Activated T-helper 17 cell treated with anti-CD3 and anti-CD28 coated beads, Interleukin-2, amount 50 U/mL, for 72 hours (primary cell): ENCODE measurements at regions not wholly inside any gene's neighbourhood (a gene's known extent, or its start where the extent isn't known, plus 50 kb on each side); places are given as distances from the start of the nearest gene placed in this dataset.
"Not testable (repeated sequence)": the region's sequence is repeated elsewhere in the genome, so short reads cannot be mapped to it uniquely, and the experiment has no call there.

Experiments
- ATAC-seq: fragments of 150-1000 bp; cut with Tn5 transposase; replicated peaks from 2 replicates; pipeline ENCODE4 v1.10.0; 2021; ENCODE audit warnings: mild to moderate bottlenecking, moderate library complexity
- H3K27ac Mint-ChIP-seq: one replicate; pipeline ENCODE4 v1.8.0; 2022; ENCODE audit warnings: mixed read lengths
- H3K27me3 Mint-ChIP-seq: one replicate; pipeline ENCODE4 v1.8.0; 2022; ENCODE audit warnings: mixed read lengths
- H3K36me3 Mint-ChIP-seq: one replicate; pipeline ENCODE4 v1.8.0; 2022; ENCODE audit warnings: low read depth, mild to moderate bottlenecking, mixed read lengths
- H3K4me1 Mint-ChIP-seq: one replicate; pipeline ENCODE4 v1.8.0; 2022; ENCODE audit warnings: mixed read lengths
- H3K4me3 Mint-ChIP-seq: one replicate; pipeline ENCODE4 v1.8.0; 2022; ENCODE audit warnings: mild to moderate bottlenecking, mixed read lengths
- H3K9me3 Mint-ChIP-seq: one replicate; pipeline ENCODE4 v1.8.0; 2022; ENCODE audit warnings: mixed read lengths

- H3K4me3 Mint-ChIP-seq, H3K36me3 Mint-ChIP-seq, H3K9me3 Mint-ChIP-seq, ATAC-seq, H3K27ac Mint-ChIP-seq, H3K4me1 Mint-ChIP-seq, H3K27me3 Mint-ChIP-seq: not testable (repeated sequence)
Observed at GRCh38 chr2:8348911-8349310, 332.9 kb upstream of the ID2 start.

GRCh38 chr2:8352296-8352695 is 329.6 kb upstream of the ID2 start:
- Mint-ChIP-seq H3K4me3 (no peak overlapping the region), H3K4me1 (peaks cover 4% of the 10 kb centered on the region), H3K36me3 (no peaks in the 10 kb centered on the region), H3K9me3 (no peaks in the 10 kb centered on the region), H3K27me3 (no peaks in the 10 kb centered on the region), H3K27ac (no peak overlapping the region)
- no peak for ATAC-seq

- H3K36me3 Mint-ChIP-seq: no peaks in the 10 kb centered on the region
- ATAC-seq: no peak
- H3K4me1 Mint-ChIP-seq: peaks cover 8% of the 10 kb centered on the region
- no peak overlapping the region for H3K4me3 Mint-ChIP-seq
- no peaks in the 10 kb centered on the region for H3K9me3 Mint-ChIP-seq
- H3K27me3 Mint-ChIP-seq: no peaks in the 10 kb centered on the region
- H3K27ac Mint-ChIP-seq: no peak overlapping the region
Observed at GRCh38 chr2:8352989-8353388, 328.9 kb upstream of the ID2 start.

GRCh38 chr2:8355102-8355859 is 326.6 kb upstream of the ID2 start:
- Mint-ChIP-seq H3K4me1 (peaks cover 12% of the 10 kb centered on the region), H3K36me3 (no peaks in the 10 kb centered on the region), H3K9me3 (no peaks in the 10 kb centered on the region), H3K27ac (no peak overlapping the region), H3K4me3 (no peak overlapping the region), H3K27me3 (no peaks in the 10 kb centered on the region)
- ATAC-seq: no peak

- no peak overlapping the region for H3K4me3 Mint-ChIP-seq
- no peaks in the 10 kb centered on the region for H3K9me3 Mint-ChIP-seq
Observed at GRCh38 chr2:8357738-8358518, 323.9 kb upstream of the ID2 start.

GRCh38 chr2:8361930-8362329 is 319.9 kb upstream of the ID2 start:
- Mint-ChIP-seq H3K27me3 (no peaks in the 10 kb centered on the region), H3K36me3 (no peaks in the 10 kb centered on the region), H3K9me3 (no peaks in the 10 kb centered on the region), H3K27ac (no peak overlapping the region), H3K4me1 (peaks cover 16% of the 10 kb centered on the region), H3K4me3 (no peak overlapping the region)
- ATAC-seq: no peak

More at GRCh38 chr2:8357738-8358518, 323.9 kb upstream of the ID2 start:
- peaks cover 12% of the 10 kb centered on the region for H3K4me1 Mint-ChIP-seq
- H3K36me3 Mint-ChIP-seq: no peaks in the 10 kb centered on the region
- H3K27ac Mint-ChIP-seq: peak overlapping the region; percentile 62
- H3K27me3 Mint-ChIP-seq: no peaks in the 10 kb centered on the region
- ATAC-seq: peak; percentile 7

GRCh38 chr2:8363161-8363560 is 318.7 kb upstream of the ID2 start:
- H3K27me3 Mint-ChIP-seq: no peaks in the 10 kb centered on the region

GRCh38 chr2:8364668-8365067 is 317.2 kb upstream of the ID2 start:
- ATAC-seq: no peak
- Mint-ChIP-seq H3K27ac (no peak overlapping the region), H3K4me1 (peaks cover 12% of the 10 kb centered on the region), H3K9me3 (no peaks in the 10 kb centered on the region), H3K4me3 (no peak overlapping the region), H3K27me3 (no peaks in the 10 kb centered on the region), H3K36me3 (no peaks in the 10 kb centered on the region)

More at GRCh38 chr2:8363161-8363560, 318.7 kb upstream of the ID2 start:
- Mint-ChIP-seq H3K4me1 (peaks cover 11% of the 10 kb centered on the region), H3K9me3 (no peaks in the 10 kb centered on the region), H3K36me3 (no peaks in the 10 kb centered on the region), H3K4me3 (no peak overlapping the region), H3K27ac (peak overlapping the region; percentile 34)
- ATAC-seq: no peak

- H3K4me3 Mint-ChIP-seq: no peak overlapping the region
- H3K36me3 Mint-ChIP-seq: no peaks in the 10 kb centered on the region
- no peak overlapping the region for H3K27ac Mint-ChIP-seq
- ATAC-seq: no peak
- peaks cover 12% of the 10 kb centered on the region for H3K4me1 Mint-ChIP-seq
- H3K9me3 Mint-ChIP-seq: no peaks in the 10 kb centered on the region
- no peaks in the 10 kb centered on the region for H3K27me3 Mint-ChIP-seq
Observed at GRCh38 chr2:8365331-8365910, 316.4 kb upstream of the ID2 start.

- Mint-ChIP-seq H3K4me3 (no peak overlapping the region), H3K9me3 (no peaks in the 10 kb centered on the region), H3K27ac (no peak overlapping the region), H3K4me1 (peaks cover 9% of the 10 kb centered on the region), H3K27me3 (no peaks in the 10 kb centered on the region), H3K36me3 (no peaks in the 10 kb centered on the region)
- ATAC-seq: no peak
Observed at GRCh38 chr2:8367833-8368232, 314.0 kb upstream of the ID2 start.

GRCh38 chr2:8368463-8368862 is 313.4 kb upstream of the ID2 start:
- ATAC-seq: peak; percentile 29
- Mint-ChIP-seq H3K9me3 (no peaks in the 10 kb centered on the region), H3K27ac (no peak overlapping the region), H3K4me1 (peaks cover 9% of the 10 kb centered on the region), H3K4me3 (no peak overlapping the region), H3K36me3 (no peaks in the 10 kb centered on the region), H3K27me3 (no peaks in the 10 kb centered on the region)

GRCh38 chr2:8369522-8369921 is 312.3 kb upstream of the ID2 start:
- ATAC-seq: no peak
- no peak overlapping the region for H3K4me3 Mint-ChIP-seq

GRCh38 chr2:8370258-8370802 is 311.5 kb upstream of the ID2 start:
- no peaks in the 10 kb centered on the region for H3K36me3 Mint-ChIP-seq
- ATAC-seq: no peak
- no peak overlapping the region for H3K27ac Mint-ChIP-seq
- H3K27me3 Mint-ChIP-seq: no peaks in the 10 kb centered on the region
- H3K4me3 Mint-ChIP-seq: no peak overlapping the region
- H3K4me1 Mint-ChIP-seq: peaks cover 4% of the 10 kb centered on the region
- H3K9me3 Mint-ChIP-seq: no peaks in the 10 kb centered on the region

More at GRCh38 chr2:8369522-8369921, 312.3 kb upstream of the ID2 start:
- Mint-ChIP-seq H3K27ac (no peak overlapping the region), H3K36me3 (no peaks in the 10 kb centered on the region), H3K4me1 (peaks cover 4% of the 10 kb centered on the region), H3K27me3 (no peaks in the 10 kb centered on the region), H3K9me3 (no peaks in the 10 kb centered on the region)

- H3K4me3 Mint-ChIP-seq: no peak overlapping the region
- H3K27me3 Mint-ChIP-seq: no peaks in the 10 kb centered on the region
- H3K9me3 Mint-ChIP-seq: no peaks in the 10 kb centered on the region
- H3K4me1 Mint-ChIP-seq: peaks cover 6% of the 10 kb centered on the region
- no peak for ATAC-seq
- H3K27ac Mint-ChIP-seq: no peak overlapping the region
- H3K36me3 Mint-ChIP-seq: peaks cover 3% of the 10 kb centered on the region
Observed at GRCh38 chr2:8371653-8372052, 310.2 kb upstream of the ID2 start.
